Activated CD4-positive, CD25-positive, alpha-beta regulatory T cell (primary cell): ENCODE measurements at regions not wholly inside any gene's neighbourhood (a gene's known extent, or its start where the extent isn't known, plus 50 kb on each side); places are given as distances from the start of the nearest gene placed in this dataset.
"Not testable (repeated sequence)": the region's sequence is repeated elsewhere in the genome, so short reads cannot be mapped to it uniquely, and the experiment has no call there.

Experiments
- DNase-seq, 4 experiments: peaks; one replicate each; lab custom pipeline; 2025; lab: John Stamatoyannopoulos, UW

GRCh38 chr9:78668148-78668832, 371.4 kb downstream of the PSAT1 start:
- DNase-seq: no peak

- no peak for DNase-seq
Measured at GRCh38 chr9:78669591-78669990, 372.7 kb downstream of the PSAT1 start.

GRCh38 chr9:78671785-78672184, 374.9 kb downstream of the PSAT1 start:
- DNase-seq: no peak

GRCh38 chr9:78674874-78675273, 377.9 kb downstream of the PSAT1 start:
- no peak for DNase-seq

- no peak for DNase-seq
Measured at GRCh38 chr9:78676009-78676408, 379.1 kb downstream of the PSAT1 start.

GRCh38 chr9:78676623-78677022, 379.7 kb downstream of the PSAT1 start:
- no peak for DNase-seq

GRCh38 chr9:78677326-78677725, 380.4 kb downstream of the PSAT1 start:
- no peak for DNase-seq

- DNase-seq: no peak
Measured at GRCh38 chr9:78678877-78679276, 382.0 kb downstream of the PSAT1 start.

GRCh38 chr9:78680196-78680595, 383.3 kb downstream of the PSAT1 start:
- no peak for DNase-seq

- no peak for DNase-seq
Measured at GRCh38 chr9:78682216-78682615, 385.3 kb downstream of the PSAT1 start.

GRCh38 chr9:78685471-78685870, 388.5 kb downstream of the PSAT1 start:
- DNase-seq: no peak

GRCh38 chr9:78688796-78689195, 391.9 kb downstream of the PSAT1 start:
- no peak for DNase-seq

GRCh38 chr9:78691542-78691941, 394.6 kb downstream of the PSAT1 start:
- DNase-seq: no peak

- no peak for DNase-seq
Measured at GRCh38 chr9:78692871-78693270, 395.9 kb downstream of the PSAT1 start.

GRCh38 chr9:78694974-78695373, 398.0 kb downstream of the PSAT1 start:
- DNase-seq: no peak

- DNase-seq: no peak
Measured at GRCh38 chr9:78695519-78695918, 398.6 kb downstream of the PSAT1 start.

- DNase-seq: no peak
Measured at GRCh38 chr9:78697618-78698017, 400.7 kb downstream of the PSAT1 start.

GRCh38 chr9:78698371-78698770, 401.4 kb downstream of the PSAT1 start:
- DNase-seq: no peak

GRCh38 chr9:78699217-78699616, 402.3 kb downstream of the PSAT1 start:
- not testable (repeated sequence) for DNase-seq

GRCh38 chr9:78704153-78704552, 407.2 kb downstream of the PSAT1 start:
- DNase-seq: not testable (repeated sequence)

GRCh38 chr9:78707080-78707479, 410.2 kb downstream of the PSAT1 start:
- no peak for DNase-seq

- no peak for DNase-seq
Measured at GRCh38 chr9:78707481-78707991, 410.6 kb downstream of the PSAT1 start.

GRCh38 chr9:78712903-78713613, 416.1 kb downstream of the PSAT1 start:
- no peak for DNase-seq
